Panc1 (cell line): ENCODE measurements at regions not wholly inside any gene's neighbourhood (a gene's known extent, or its start where the extent isn't known, plus 50 kb on each side); places are given as distances from the start of the nearest gene placed in this dataset.

Source experiments
- ATAC-seq: fragments of 200-7000 bp; cut with Tn5 transposase; 2 replicates; pipeline ENCODE4 v1.9.1; 2020; ENCODE audit warnings: mild to moderate bottlenecking, moderate library complexity
- BruUV-seq: library from RNA; stranded (reverse); fragments of 400-500 nt; replicated peaks from 2 replicates; lab custom pipeline; 2021; lab: Mats Ljungman, UMichigan
- CTCF ChIA-PET: fragments of 300-600 bp; sonication (Branson Sonifier 250); formaldehyde crosslinking; loops from one replicate; lab custom pipeline; 2022; ENCODE audit warnings: antibody characterized with exemption; lab: Charles Lee
- POLR2A ChIA-PET: fragments of 300-600 bp; sonication (Branson Sonifier 250); formaldehyde crosslinking; loops from one replicate; lab custom pipeline; 2022; ENCODE audit warnings: antibody characterized with exemption; lab: Charles Lee
- DNase-seq: peaks from one replicate; pipeline ENCODE4 v3.0.0-alpha.2; 2010; ENCODE audit warnings: low read depth, low spot score
- H3K27ac ChIP-seq: 2 replicates; pipeline ENCODE4 v1.5.1; 2011; ENCODE audit warnings: mild to moderate bottlenecking, low read length, inconsistent platforms
- H3K27me3 ChIP-seq: fragments of 200-500 bp; sonication (Bioruptor generic); 2 replicates; pipeline ENCODE4 v1.6.0; 2014; ENCODE audit warnings: low read length, inconsistent platforms; ENCODE audit not compliant: control insufficient read depth, insufficient read depth
- H3K36me3 ChIP-seq: fragments of 200-500 bp; sonication (Bioruptor generic); 2 replicates; pipeline ENCODE4 v1.5.1; 2014; ENCODE audit warnings: inconsistent platforms, mild to moderate bottlenecking, low read length, moderate library complexity; ENCODE audit not compliant: control insufficient read depth, insufficient read depth
- H3K4me1 ChIP-seq: 2 replicates; pipeline ENCODE4 v1.5.1; 2011; ENCODE audit warnings: inconsistent platforms, mild to moderate bottlenecking, low read length, moderate library complexity; ENCODE audit not compliant: control insufficient read depth, insufficient read depth
- H3K4me3 ChIP-seq, 2 experiments: 2 replicates each; pipeline ENCODE4 v1.5.1; 2011 to 2012; ENCODE audit warnings: low read depth in 2 of 2, low read length in 2 of 2, mild to moderate bottlenecking in 2 of 2, inconsistent platforms in 1 of 2, moderate library complexity in 1 of 2
- H3K9me3 ChIP-seq: fragments of 200-500 bp; sonication (Bioruptor generic); 2 replicates; pipeline ENCODE4 v1.5.1; 2014; ENCODE audit warnings: low read depth, mild to moderate bottlenecking, inconsistent platforms, low read length, moderate library complexity; ENCODE audit not compliant: control insufficient read depth, insufficient read depth
- POLR2AphosphoS5 ChIP-seq: IDR thresholded peaks from 2 replicates; pipeline ENCODE4 v1.6.1; 2012; ENCODE audit warnings: mild to moderate bottlenecking, low read depth, low read length, moderate library complexity
- SIN3A ChIP-seq: IDR thresholded peaks from 2 replicates; pipeline ENCODE4 v1.6.1; 2012; ENCODE audit warnings: low read depth, mild to moderate bottlenecking, low read length, moderate library complexity, borderline replicate concordance; ENCODE audit not compliant: insufficient read depth
- TCF7L2 ChIP-seq: IDR thresholded peaks from 2 replicates; pipeline ENCODE4 v1.6.1; 2011; ENCODE audit warnings: mild to moderate bottlenecking, low read depth, low read length, inconsistent platforms
- in situ Hi-C: cut with HindIII; loops from 2 replicates; pipeline ENCODE4 v1.10.0; 2016; ENCODE audit warnings: low sequenced_read_pairs, low pct_unique_long_range_greater_than_20kb
- intact Hi-C: fragments of 100-400 bp; cut with micrococcal nuclease; formaldehyde crosslinking; loops from one replicate; pipeline ENCODE4 v1.10.0; 2022; ENCODE audit not compliant: unreplicated experiment
- TF ChIP-seq, protein P1 (sequence below): fragments of 450-650 bp; IDR thresholded peaks from 2 replicates; pipeline ENCODE4 v1.5.1; 2017; ENCODE audit warnings: mild to moderate bottlenecking
- TF ChIP-seq, protein P2 (sequence below), 2 experiments: IDR thresholded peaks; 2 replicates each; pipeline ENCODE4 v1.6.1; 2011 to 2012; ENCODE audit warnings: low read depth in 2 of 2, control low read depth in 1 of 2, low read length in 1 of 2, mild to moderate bottlenecking in 1 of 2, moderate library complexity in 1 of 2; ENCODE audit not compliant: insufficient read depth in 1 of 2

GRCh38 chr3:106611116-106611515 lies 742.3 kb upstream of the CBLB start:
- Histone ChIP-seq H3K27ac (no peak overlapping the region), H3K27me3 (no peaks in the 10 kb centered on the region), H3K36me3 (no peaks in the 10 kb centered on the region), H3K4me3 (no peak overlapping the region), H3K9me3 (no peaks in the 10 kb centered on the region), H3K4me1 (no peaks in the 10 kb centered on the region)
- ChIA-PET POLR2A (no interaction called here), CTCF (no interaction called here)
- in situ Hi-C loops (no loop called here), intact Hi-C loops (loop anchor here (10.0 kb wide), 1 partner anchor 454 kb away; no protein-coding TSS in a partner anchor)
- ATAC-seq = no peak
- TF ChIP-seq TCF7L2 (no peak), POLR2AphosphoS5 (no peak), SIN3A (no peak)
- TF ChIP-seq, protein P1, sequence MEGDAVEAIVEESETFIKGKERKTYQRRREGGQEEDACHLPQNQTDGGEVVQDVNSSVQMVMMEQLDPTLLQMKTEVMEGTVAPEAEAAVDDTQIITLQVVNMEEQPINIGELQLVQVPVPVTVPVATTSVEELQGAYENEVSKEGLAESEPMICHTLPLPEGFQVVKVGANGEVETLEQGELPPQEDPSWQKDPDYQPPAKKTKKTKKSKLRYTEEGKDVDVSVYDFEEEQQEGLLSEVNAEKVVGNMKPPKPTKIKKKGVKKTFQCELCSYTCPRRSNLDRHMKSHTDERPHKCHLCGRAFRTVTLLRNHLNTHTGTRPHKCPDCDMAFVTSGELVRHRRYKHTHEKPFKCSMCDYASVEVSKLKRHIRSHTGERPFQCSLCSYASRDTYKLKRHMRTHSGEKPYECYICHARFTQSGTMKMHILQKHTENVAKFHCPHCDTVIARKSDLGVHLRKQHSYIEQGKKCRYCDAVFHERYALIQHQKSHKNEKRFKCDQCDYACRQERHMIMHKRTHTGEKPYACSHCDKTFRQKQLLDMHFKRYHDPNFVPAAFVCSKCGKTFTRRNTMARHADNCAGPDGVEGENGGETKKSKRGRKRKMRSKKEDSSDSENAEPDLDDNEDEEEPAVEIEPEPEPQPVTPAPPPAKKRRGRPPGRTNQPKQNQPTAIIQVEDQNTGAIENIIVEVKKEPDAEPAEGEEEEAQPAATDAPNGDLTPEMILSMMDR = no peak
- TF ChIP-seq, protein P2, sequence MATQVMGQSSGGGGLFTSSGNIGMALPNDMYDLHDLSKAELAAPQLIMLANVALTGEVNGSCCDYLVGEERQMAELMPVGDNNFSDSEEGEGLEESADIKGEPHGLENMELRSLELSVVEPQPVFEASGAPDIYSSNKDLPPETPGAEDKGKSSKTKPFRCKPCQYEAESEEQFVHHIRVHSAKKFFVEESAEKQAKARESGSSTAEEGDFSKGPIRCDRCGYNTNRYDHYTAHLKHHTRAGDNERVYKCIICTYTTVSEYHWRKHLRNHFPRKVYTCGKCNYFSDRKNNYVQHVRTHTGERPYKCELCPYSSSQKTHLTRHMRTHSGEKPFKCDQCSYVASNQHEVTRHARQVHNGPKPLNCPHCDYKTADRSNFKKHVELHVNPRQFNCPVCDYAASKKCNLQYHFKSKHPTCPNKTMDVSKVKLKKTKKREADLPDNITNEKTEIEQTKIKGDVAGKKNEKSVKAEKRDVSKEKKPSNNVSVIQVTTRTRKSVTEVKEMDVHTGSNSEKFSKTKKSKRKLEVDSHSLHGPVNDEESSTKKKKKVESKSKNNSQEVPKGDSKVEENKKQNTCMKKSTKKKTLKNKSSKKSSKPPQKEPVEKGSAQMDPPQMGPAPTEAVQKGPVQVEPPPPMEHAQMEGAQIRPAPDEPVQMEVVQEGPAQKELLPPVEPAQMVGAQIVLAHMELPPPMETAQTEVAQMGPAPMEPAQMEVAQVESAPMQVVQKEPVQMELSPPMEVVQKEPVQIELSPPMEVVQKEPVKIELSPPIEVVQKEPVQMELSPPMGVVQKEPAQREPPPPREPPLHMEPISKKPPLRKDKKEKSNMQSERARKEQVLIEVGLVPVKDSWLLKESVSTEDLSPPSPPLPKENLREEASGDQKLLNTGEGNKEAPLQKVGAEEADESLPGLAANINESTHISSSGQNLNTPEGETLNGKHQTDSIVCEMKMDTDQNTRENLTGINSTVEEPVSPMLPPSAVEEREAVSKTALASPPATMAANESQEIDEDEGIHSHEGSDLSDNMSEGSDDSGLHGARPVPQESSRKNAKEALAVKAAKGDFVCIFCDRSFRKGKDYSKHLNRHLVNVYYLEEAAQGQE (IDR thresholded peaks at IDR 0.05; ENCODE audit: insufficient read depth in 1 of 2, low read depth in 2 of 2, low read length in 1 of 2) = no peak
- BruUV-seq = no TSS peak
- DNase-seq = no peak

DNA sequence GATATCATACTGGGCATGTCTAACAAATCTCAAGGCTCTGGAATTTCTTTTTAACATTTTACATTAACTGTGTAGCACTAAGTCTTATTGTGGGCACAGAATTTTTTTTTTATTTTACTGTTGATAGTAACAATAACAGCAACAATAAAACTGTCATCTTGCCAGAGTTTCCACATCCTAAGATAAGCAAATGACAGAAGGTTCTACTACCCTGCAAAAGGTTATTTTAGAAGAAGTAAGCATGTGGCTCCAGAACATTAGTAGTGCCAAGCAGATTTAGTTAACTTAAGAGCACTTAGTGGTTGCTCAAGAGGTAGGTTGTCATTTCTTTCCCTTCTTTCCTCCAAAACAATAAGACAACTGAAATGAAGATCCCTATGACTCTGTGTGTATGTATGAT lies 743.0 kb upstream of the CBLB start:
- CTCF ChIA-PET = no interaction called here
- POLR2A ChIA-PET = no interaction called here

More for the DNA sequence above, 743.0 kb upstream of the CBLB start:
- no peaks in the 10 kb centered on the region for H3K9me3 ChIP-seq
- BruUV-seq = no TSS peak
- H3K4me1 ChIP-seq = no peaks in the 10 kb centered on the region
- intact Hi-C loops = loop anchor here (10.0 kb wide), 1 partner anchor 453 kb away; no protein-coding TSS in a partner anchor
- H3K36me3 ChIP-seq = no peaks in the 10 kb centered on the region
- ATAC-seq = no peak
- TF ChIP-seq, protein P1 = no peak
- TF ChIP-seq SIN3A = no peak
- no peak for TF ChIP-seq POLR2AphosphoS5
- TF ChIP-seq, protein P2 (IDR thresholded peaks at IDR 0.05; ENCODE audit: insufficient read depth in 1 of 2, low read depth in 2 of 2, low read length in 1 of 2) = no peak
- no peak for TF ChIP-seq TCF7L2
- H3K4me3 ChIP-seq = no peak overlapping the region
- no peak overlapping the region for H3K27ac ChIP-seq
- no peaks in the 10 kb centered on the region for H3K27me3 ChIP-seq
- DNase-seq = no peak
- in situ Hi-C loops = no loop called here
